HL-60 (cell line): ENCODE measurements at regions not wholly inside any gene's neighbourhood (a gene's known extent, or its start where the extent isn't known, plus 50 kb on each side); places are given as distances from the start of the nearest gene placed in this dataset.

Experiments used
- DNase-seq, 2 experiments: peaks; one replicate each; pipeline ENCODE4 v3.0.0-alpha.2; 2010 to 2020; ENCODE audit warnings: low read depth in 1 of 2, low spot score in 1 of 2
- H3K27ac ChIP-seq: fragments of 250-450 bp; sonication (Bioruptor Pico); replicated peaks from 2 replicates; pipeline ENCODE4 v1.5.1; 2020; ENCODE audit warnings: mild to moderate bottlenecking, moderate library complexity
- H3K27me3 ChIP-seq: fragments of 250-450 bp; sonication (Bioruptor Pico); 2 replicates; pipeline ENCODE4 v1.5.1; 2021; ENCODE audit warnings: mild to moderate bottlenecking, moderate library complexity; ENCODE audit not compliant: insufficient read depth, poor library complexity, severe bottlenecking
- H3K4me3 ChIP-seq: replicated peaks from 2 replicates; pipeline ENCODE4 v1.5.1; 2011; ENCODE audit warnings: mild to moderate bottlenecking, control low read depth, low read length; ENCODE audit not compliant: insufficient read depth
- GABPA ChIP-seq: IDR thresholded peaks from 2 replicates; pipeline ENCODE4 v1.6.1; 2012; ENCODE audit warnings: low read depth
- POLR2AphosphoS5 ChIP-seq: IDR thresholded peaks from 2 replicates; pipeline ENCODE4 v1.6.1; 2012; ENCODE audit warnings: low read depth
- SPI1 ChIP-seq: IDR thresholded peaks from 2 replicates; pipeline ENCODE4 v1.6.1; 2012; ENCODE audit warnings: low read depth, mild to moderate bottlenecking, borderline replicate concordance
- TF ChIP-seq, protein P1 (sequence below): IDR thresholded peaks from one replicate; pipeline ENCODE4 v1.5.1; 2011; ENCODE audit warnings: low read length, control low read depth, inconsistent platforms; ENCODE audit not compliant: insufficient read depth
- TF ChIP-seq, protein P2 (sequence below): IDR thresholded peaks from 2 replicates; pipeline ENCODE4 v1.6.1; 2012; ENCODE audit warnings: low read depth; ENCODE audit not compliant: insufficient replicate concordance

DNA sequence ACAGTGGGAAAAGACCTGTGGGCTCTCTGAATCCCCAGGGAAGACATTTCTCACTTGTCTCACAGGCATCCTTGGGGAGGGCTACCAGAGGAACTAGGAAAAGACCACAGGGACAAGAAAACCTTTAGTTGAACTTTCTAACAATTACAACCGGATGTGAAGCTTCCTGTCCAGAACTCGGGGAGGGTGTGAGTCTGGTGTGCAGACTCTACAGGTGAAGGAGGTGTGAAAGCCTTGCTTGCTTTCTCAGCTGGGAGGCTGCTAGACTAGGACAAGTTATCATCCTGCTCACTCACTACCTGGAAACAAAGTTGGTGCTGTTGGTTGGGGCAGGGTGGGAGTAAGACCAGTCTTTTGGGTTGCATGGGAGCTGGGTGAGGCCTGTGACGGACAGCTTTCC, 158.5 kb upstream of the PBDC1 start:
- no peak for TF ChIP-seq SPI1
- TF ChIP-seq, protein P1, sequence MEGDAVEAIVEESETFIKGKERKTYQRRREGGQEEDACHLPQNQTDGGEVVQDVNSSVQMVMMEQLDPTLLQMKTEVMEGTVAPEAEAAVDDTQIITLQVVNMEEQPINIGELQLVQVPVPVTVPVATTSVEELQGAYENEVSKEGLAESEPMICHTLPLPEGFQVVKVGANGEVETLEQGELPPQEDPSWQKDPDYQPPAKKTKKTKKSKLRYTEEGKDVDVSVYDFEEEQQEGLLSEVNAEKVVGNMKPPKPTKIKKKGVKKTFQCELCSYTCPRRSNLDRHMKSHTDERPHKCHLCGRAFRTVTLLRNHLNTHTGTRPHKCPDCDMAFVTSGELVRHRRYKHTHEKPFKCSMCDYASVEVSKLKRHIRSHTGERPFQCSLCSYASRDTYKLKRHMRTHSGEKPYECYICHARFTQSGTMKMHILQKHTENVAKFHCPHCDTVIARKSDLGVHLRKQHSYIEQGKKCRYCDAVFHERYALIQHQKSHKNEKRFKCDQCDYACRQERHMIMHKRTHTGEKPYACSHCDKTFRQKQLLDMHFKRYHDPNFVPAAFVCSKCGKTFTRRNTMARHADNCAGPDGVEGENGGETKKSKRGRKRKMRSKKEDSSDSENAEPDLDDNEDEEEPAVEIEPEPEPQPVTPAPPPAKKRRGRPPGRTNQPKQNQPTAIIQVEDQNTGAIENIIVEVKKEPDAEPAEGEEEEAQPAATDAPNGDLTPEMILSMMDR = no peak
- TF ChIP-seq POLR2AphosphoS5 = no peak
- Histone ChIP-seq H3K27ac (no peak overlapping the region), H3K4me3 (no peak overlapping the region), H3K27me3 (no peaks in the 10 kb centered on the region)
- no peak for DNase-seq

DNA sequence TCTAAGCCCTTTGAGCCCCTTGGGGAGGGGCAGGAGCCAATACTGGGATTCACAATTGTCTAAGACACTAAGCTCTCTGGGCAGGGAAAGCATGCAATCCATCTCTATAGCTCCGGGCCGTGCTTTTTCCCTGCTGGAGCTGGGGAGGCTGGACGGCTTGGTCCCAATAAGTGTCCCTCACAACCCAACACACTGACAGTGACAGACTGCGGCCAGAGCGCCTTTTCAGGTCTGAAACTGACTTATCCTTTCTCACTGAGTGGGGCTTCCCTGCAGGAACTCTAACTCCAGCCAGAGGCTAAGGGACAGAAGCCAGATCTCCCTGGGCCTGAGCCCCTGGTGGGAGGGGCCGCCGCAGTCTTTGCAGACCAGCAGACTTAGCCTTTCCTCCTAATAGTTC, 146.6 kb upstream of the PBDC1 start:
- no peaks in the 10 kb centered on the region for H3K27me3 ChIP-seq
- DNase-seq = no peak
- no peak overlapping the region for H3K4me3 ChIP-seq
- H3K27ac ChIP-seq = no peak overlapping the region
- TF ChIP-seq, protein P2, sequence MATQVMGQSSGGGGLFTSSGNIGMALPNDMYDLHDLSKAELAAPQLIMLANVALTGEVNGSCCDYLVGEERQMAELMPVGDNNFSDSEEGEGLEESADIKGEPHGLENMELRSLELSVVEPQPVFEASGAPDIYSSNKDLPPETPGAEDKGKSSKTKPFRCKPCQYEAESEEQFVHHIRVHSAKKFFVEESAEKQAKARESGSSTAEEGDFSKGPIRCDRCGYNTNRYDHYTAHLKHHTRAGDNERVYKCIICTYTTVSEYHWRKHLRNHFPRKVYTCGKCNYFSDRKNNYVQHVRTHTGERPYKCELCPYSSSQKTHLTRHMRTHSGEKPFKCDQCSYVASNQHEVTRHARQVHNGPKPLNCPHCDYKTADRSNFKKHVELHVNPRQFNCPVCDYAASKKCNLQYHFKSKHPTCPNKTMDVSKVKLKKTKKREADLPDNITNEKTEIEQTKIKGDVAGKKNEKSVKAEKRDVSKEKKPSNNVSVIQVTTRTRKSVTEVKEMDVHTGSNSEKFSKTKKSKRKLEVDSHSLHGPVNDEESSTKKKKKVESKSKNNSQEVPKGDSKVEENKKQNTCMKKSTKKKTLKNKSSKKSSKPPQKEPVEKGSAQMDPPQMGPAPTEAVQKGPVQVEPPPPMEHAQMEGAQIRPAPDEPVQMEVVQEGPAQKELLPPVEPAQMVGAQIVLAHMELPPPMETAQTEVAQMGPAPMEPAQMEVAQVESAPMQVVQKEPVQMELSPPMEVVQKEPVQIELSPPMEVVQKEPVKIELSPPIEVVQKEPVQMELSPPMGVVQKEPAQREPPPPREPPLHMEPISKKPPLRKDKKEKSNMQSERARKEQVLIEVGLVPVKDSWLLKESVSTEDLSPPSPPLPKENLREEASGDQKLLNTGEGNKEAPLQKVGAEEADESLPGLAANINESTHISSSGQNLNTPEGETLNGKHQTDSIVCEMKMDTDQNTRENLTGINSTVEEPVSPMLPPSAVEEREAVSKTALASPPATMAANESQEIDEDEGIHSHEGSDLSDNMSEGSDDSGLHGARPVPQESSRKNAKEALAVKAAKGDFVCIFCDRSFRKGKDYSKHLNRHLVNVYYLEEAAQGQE = no peak
- TF ChIP-seq GABPA (no peak), POLR2AphosphoS5 (no peak), SPI1 (no peak)
- TF ChIP-seq, protein P1 = no peak

DNA sequence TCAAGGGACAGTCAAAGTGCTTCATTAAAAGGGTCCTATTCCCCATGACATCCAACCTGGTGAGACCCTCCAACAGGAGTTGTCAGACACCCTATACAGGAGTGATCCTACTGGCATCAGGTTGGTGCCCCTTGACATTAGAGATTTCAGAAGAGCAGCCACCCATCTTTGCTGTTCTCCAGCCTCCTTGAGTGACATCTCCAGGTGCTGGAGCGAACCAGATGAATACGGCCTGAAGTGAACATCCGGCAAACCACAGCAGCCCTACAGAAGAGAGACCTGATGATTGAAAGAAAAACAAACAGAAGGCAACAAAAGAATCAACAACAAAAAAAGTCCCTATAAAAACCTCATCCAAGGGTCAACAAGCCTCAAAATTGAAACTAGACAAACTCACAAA, 146.1 kb upstream of the PBDC1 start:
- no peak overlapping the region for H3K27ac ChIP-seq
- TF ChIP-seq, protein P1 = no peak
- TF ChIP-seq, protein P2 = no peak
- TF ChIP-seq GABPA (no peak), POLR2AphosphoS5 (no peak), SPI1 (no peak)
- no peak for DNase-seq
- H3K27me3 ChIP-seq = no peaks in the 10 kb centered on the region
- no peak overlapping the region for H3K4me3 ChIP-seq

DNA sequence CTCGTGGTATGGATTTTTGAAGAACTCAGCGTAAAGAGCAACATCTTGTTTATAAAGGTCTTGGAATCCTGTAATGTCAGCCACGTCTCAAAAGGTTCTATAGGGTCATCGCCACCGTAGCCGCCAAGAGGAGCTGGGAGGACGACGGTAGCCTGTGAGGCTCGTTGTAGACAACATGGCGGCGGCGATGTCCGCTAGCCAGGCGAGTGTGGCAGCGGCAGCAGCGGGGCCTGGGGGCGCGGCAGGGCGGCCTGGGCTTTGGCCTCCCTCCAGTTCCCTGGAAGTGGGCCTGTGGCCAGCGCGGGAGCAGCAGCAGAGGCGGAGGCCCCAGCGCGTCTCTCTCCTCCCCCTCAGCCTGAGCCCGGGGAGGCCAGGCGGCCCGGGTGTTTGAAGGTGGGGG, 143.5 kb upstream of the PBDC1 start:
- DNase-seq = no peak

More for the DNA sequence above, 143.5 kb upstream of the PBDC1 start:
- TF ChIP-seq GABPA = no peak
- TF ChIP-seq POLR2AphosphoS5 = no peak
- TF ChIP-seq, protein P1 = no peak
- no peak overlapping the region for H3K27ac ChIP-seq
- no peaks in the 10 kb centered on the region for H3K27me3 ChIP-seq
- H3K4me3 ChIP-seq = no peak overlapping the region
